BJ (cell line): ENCODE measurements at regions not wholly inside any gene's neighbourhood (a gene's known extent, or its start where the extent isn't known, plus 50 kb on each side); places are given as distances from the start of the nearest gene placed in this dataset.

Experiments
- CTCF ChIA-PET: fragments of 350-600 bp; formaldehyde crosslinking; extraction: SDS; loops from one replicate; lab custom pipeline; 2021; ENCODE audit warnings: antibody characterized with exemption, inconsistent platforms; lab: Yijun Ruan, JAX
- POLR2A ChIA-PET: fragments of 300-600 bp; sonication (Branson Sonifier 250); formaldehyde crosslinking; extraction: SDS; loops from one replicate; lab custom pipeline; 2021; ENCODE audit warnings: antibody characterized with exemption; lab: Charles Lee
- DNase-seq: peaks from one replicate; pipeline ENCODE4 v3.0.0-alpha.2; 2011; ENCODE audit warnings: low read depth
- H3K27me3 ChIP-seq: 2 replicates; pipeline ENCODE4 v1.6.0; 2011; ENCODE audit warnings: low read length; ENCODE audit not compliant: control insufficient read depth, insufficient read depth
- H3K36me3 ChIP-seq: 2 replicates; pipeline ENCODE4 v1.5.1; 2011; ENCODE audit warnings: low read length; ENCODE audit not compliant: control insufficient read depth, insufficient read depth
- H3K4me3 ChIP-seq: 2 replicates; pipeline ENCODE4 v1.5.1; 2011; ENCODE audit warnings: low read depth, mild to moderate bottlenecking, control low read depth, low read length
- TF ChIP-seq, protein P1 (sequence below): IDR thresholded peaks from 2 replicates; pipeline ENCODE4 v1.5.1; 2011; ENCODE audit warnings: low read depth, mild to moderate bottlenecking, control low read depth, inconsistent platforms, low read length, moderate library complexity; ENCODE audit not compliant: insufficient read depth

DNA sequence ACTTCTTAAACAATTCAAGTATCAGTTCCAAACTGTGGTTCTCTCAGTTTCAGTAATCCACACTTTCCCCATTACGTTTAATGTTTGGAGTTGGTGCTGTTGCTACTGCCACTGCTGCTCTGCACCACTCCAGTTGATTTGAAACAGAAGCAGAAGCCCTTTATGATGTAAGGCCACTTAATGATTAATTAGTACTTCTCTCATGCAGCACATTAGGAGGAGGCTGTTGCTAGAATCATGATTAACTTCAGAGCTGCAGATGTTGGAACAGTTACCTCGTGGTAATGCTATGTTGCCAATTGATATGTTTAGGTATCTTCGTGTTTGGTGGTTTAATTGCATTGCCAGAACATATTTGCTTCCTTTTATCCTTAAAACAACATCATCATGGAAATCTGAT, 986.2 kb upstream of the CITED2 start:
- DNase-seq = no peak
- H3K36me3 ChIP-seq = no peaks in the 10 kb centered on the region
- no peak overlapping the region for H3K4me3 ChIP-seq
- POLR2A ChIA-PET = interaction anchor here (0.6 kb wide), 1 partner anchor 1836 kb away, joined by 3 read pairs; no protein-coding TSS in a partner anchor
- TF ChIP-seq, protein P1, sequence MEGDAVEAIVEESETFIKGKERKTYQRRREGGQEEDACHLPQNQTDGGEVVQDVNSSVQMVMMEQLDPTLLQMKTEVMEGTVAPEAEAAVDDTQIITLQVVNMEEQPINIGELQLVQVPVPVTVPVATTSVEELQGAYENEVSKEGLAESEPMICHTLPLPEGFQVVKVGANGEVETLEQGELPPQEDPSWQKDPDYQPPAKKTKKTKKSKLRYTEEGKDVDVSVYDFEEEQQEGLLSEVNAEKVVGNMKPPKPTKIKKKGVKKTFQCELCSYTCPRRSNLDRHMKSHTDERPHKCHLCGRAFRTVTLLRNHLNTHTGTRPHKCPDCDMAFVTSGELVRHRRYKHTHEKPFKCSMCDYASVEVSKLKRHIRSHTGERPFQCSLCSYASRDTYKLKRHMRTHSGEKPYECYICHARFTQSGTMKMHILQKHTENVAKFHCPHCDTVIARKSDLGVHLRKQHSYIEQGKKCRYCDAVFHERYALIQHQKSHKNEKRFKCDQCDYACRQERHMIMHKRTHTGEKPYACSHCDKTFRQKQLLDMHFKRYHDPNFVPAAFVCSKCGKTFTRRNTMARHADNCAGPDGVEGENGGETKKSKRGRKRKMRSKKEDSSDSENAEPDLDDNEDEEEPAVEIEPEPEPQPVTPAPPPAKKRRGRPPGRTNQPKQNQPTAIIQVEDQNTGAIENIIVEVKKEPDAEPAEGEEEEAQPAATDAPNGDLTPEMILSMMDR = no peak
- CTCF ChIA-PET = no interaction called here
- no peaks in the 10 kb centered on the region for H3K27me3 ChIP-seq

DNA sequence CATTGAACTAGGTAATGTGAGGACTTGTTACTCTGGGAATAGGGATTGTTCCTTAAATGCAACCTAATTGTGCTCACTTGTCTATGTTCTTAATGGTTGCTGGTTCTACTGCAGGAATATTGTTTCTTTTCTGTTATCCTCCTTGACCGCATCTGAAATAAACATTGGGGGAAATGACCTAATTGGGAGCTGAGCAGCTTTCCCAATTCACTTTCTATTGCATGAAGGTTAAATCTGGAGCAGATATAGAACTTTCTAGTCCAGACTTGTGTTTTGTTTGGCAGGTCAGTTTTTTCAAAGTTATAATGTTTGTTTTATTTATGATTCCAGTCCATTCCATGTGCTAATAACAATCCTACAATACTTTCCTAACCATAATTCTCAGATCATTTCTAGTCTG, 981.0 kb upstream of the CITED2 start:
- Histone ChIP-seq H3K4me3 (no peak overlapping the region), H3K36me3 (no peaks in the 10 kb centered on the region), H3K27me3 (no peaks in the 10 kb centered on the region)
- ChIA-PET POLR2A (no interaction called here), CTCF (no interaction called here)
- TF ChIP-seq, protein P1 = no peak
- no peak for DNase-seq

DNA sequence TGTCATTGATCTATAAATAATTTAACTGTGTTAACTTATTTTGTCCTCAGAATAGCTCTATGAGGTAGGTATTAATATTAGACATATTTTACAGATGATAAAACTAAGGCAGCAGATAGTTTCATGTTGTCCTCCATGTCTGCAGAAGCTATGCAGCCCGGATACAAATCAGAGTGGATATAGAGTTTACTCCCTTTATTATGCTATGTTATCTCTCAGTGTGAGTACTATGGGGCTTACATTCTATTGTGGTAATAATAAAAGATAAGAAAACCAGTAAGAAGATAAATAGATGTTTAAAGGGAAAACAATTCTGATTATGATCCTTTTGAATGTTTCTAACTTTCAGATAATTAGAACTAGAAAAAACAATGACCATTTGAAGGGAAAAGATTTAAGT, 979.8 kb upstream of the CITED2 start:
- TF ChIP-seq, protein P1 = no peak
- Histone ChIP-seq H3K27me3 (no peaks in the 10 kb centered on the region), H3K36me3 (no peaks in the 10 kb centered on the region), H3K4me3 (no peak overlapping the region)
- POLR2A ChIA-PET = no interaction called here
- DNase-seq = no peak
- CTCF ChIA-PET = interaction anchor here (0.8 to 1.1 kb wide), 2 partner anchors 9 to 14 kb away, joined by 3 read pairs; no protein-coding TSS in a partner anchor

DNA sequence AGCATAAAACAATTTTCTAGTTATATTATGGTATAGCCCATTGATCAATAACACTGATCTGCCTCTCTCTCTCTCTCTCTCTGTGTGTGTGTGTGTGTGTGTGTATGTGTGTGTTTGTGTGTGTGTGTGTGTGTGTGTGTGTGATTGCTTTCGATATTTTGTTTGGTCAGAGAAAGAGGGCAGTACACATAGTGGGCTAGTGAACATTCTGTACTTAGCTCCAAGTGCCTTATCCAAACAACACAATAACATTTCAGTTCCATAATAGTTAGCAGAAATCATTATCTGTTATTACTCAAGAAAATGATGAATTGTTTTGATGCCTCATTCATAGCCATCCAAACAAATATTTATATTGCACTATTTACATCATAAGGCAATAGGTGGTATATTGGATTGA, 979.1 kb upstream of the CITED2 start:
- POLR2A ChIA-PET = no interaction called here
- Histone ChIP-seq H3K4me3 (no peak overlapping the region), H3K36me3 (no peaks in the 10 kb centered on the region), H3K27me3 (no peaks in the 10 kb centered on the region)
- CTCF ChIA-PET = interaction anchor here (0.6 to 1.1 kb wide), 2 partner anchors 10 to 283 kb away, joined by 3 read pairs; no protein-coding TSS in a partner anchor
- DNase-seq = no peak
- TF ChIP-seq, protein P1 = no peak

DNA sequence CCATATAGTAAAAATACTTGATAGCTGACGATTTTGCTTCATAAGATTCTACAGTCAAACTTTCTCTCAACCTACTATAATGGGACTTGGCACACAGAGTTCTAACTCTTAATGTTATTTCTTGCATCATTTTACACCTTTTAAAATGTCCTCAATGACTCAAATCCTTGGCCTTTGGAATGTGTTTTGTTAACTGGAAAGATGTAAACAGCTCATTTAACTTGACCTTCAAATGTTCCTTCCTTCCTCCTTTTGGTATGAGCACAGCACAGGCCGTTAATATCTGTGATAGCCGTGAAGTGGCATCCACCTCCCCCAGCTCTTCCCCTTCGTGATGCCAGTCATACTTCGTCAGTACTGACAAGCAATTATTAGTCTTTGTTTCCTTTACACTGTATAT, 972.0 kb upstream of the CITED2 start:
- CTCF ChIA-PET = interaction anchor here (0.6 to 0.7 kb wide), 2 partner anchors 21 to 982 kb away, joined by 3 read pairs; no protein-coding TSS in a partner anchor
- no peaks in the 10 kb centered on the region for H3K27me3 ChIP-seq
- peak; percentile 59 for DNase-seq
- no peaks in the 10 kb centered on the region for H3K36me3 ChIP-seq
- POLR2A ChIA-PET = interaction anchor here (0.7 to 1.6 kb wide), 5 partner anchors 90 to 191 kb away, joined by 3 to 14 read pairs (median 4); no protein-coding TSS in a partner anchor
- TF ChIP-seq, protein P1 = no peak
- H3K4me3 ChIP-seq = no peak overlapping the region
